SJSA1 (cell line): ENCODE measurements at regions not wholly inside any gene's neighbourhood (a gene's known extent, or its start where the extent isn't known, plus 50 kb on each side); places are given as distances from the start of the nearest gene placed in this dataset.
"Not testable (repeated sequence)": the region's sequence is repeated elsewhere in the genome, so short reads cannot be mapped to it uniquely, and the experiment has no call there.

Experiments
- DNase-seq, 2 experiments: peaks; one replicate each; pipeline ENCODE4 v3.0.0-alpha.2; 2015 to 2020; ENCODE audit warnings: low spot score in 2 of 2, low read depth in 1 of 2
- H3K27ac ChIP-seq: fragments of 250-450 bp; sonication (Bioruptor Pico); 2 replicates; pipeline ENCODE4 v1.5.1; 2020; ENCODE audit warnings: mild to moderate bottlenecking, moderate library complexity
- H3K27me3 ChIP-seq: fragments of 250-450 bp; sonication (Bioruptor Pico); replicated peaks from 2 replicates; pipeline ENCODE4 v1.5.1; 2020; ENCODE audit warnings: mild to moderate bottlenecking, moderate library complexity
- H3K36me3 ChIP-seq: fragments of 250-450 bp; sonication (Bioruptor Pico); 2 replicates; pipeline ENCODE4 v1.5.1; 2020; ENCODE audit warnings: mild to moderate bottlenecking
- H3K4me1 ChIP-seq: fragments of 250-450 bp; sonication (Bioruptor Pico); replicated peaks from 2 replicates; pipeline ENCODE4 v1.6.1; 2021; ENCODE audit warnings: mild to moderate bottlenecking
- H3K4me3 ChIP-seq: fragments of 250-450 bp; sonication (Bioruptor Pico); 2 replicates; pipeline ENCODE4 v1.5.1; 2020; ENCODE audit warnings: mild to moderate bottlenecking
- H3K9me3 ChIP-seq: fragments of 250-450 bp; sonication (Bioruptor Pico); replicated peaks from 2 replicates; pipeline ENCODE4 v1.5.1; 2020; ENCODE audit warnings: mild to moderate bottlenecking

DNA sequence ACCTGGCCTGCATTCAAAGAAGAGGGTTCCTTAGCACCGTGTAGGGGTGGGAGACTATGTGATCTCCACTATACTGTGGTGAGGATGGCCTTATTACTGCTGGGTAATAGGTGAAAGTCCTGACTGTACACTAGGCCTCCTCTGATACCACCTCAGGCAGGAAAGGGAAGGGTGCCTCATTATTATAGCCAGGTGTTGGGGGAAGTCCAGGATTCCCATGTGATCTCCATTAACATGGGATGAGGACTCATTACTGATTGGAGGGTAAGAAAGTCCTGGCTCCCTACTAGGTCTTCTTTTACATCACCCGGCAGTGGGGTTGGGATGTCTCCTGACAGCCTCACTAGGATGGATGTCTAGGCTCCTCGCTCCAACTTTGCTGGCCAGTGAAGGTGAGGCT, 252.1 kb downstream of the LRIG3 start:
- Histone ChIP-seq H3K27ac (no peak overlapping the region), H3K4me1 (peaks cover 11% of the 10 kb centered on the region), H3K36me3 (no peaks in the 10 kb centered on the region), H3K4me3 (no peak overlapping the region), H3K27me3 (no peaks in the 10 kb centered on the region), H3K9me3 (no peaks in the 10 kb centered on the region)
- DNase-seq: no peak

GRCh38 chr12:58668871-58669270, 251.4 kb downstream of the LRIG3 start:
- H3K27ac ChIP-seq: no peak overlapping the region

DNA sequence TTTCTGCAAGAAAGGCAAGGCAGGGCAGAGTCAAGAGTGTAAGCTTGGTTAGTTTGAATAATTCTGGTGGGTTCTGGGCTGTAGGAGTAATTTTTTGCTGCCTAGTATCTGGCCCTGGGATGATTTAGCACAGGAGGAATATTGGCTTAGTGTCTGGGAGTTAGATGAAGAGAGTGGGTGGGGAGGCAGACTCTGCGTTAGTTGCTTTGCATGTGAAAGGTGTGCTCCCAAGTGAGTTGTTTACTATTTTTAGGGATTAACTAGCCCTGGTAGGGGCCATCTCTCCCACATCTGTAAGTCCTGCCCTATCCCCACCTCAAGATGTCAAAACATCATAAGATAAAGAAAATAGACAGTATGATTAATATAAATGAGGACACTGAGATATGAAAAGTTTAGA, 249.7 kb downstream of the LRIG3 start:
- Histone ChIP-seq H3K27ac (no peak overlapping the region), H3K36me3 (no peaks in the 10 kb centered on the region), H3K4me1 (peaks cover 11% of the 10 kb centered on the region), H3K4me3 (no peak overlapping the region), H3K27me3 (no peaks in the 10 kb centered on the region), H3K9me3 (no peaks in the 10 kb centered on the region)
- DNase-seq: no peak

More at GRCh38 chr12:58668871-58669270, 251.4 kb downstream of the LRIG3 start:
- peak in 1 of 2 experiments; percentile 25 for DNase-seq
- Histone ChIP-seq H3K9me3 (no peaks in the 10 kb centered on the region), H3K4me3 (no peak overlapping the region), H3K36me3 (no peaks in the 10 kb centered on the region), H3K4me1 (peaks cover 11% of the 10 kb centered on the region), H3K27me3 (no peaks in the 10 kb centered on the region)

DNA sequence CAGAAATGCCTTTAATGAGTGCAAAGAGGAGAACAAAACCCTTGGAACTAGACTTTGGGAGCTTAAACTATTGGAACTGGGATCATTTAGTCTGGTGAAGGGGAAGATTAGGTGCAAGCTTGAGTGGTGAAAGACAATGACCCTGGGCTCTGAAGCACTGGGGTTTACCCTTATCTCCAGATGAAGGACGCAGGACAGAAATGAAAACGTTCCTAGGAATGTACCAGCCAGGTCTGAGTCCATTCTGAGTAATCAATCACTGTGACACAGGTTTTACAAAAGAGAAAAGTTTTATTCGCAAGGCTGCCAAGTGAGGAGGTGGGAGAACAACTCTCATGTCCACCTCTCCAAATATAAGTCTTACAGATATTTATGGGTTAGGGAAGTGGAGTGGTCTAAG, 249.1 kb downstream of the LRIG3 start:
- H3K36me3 ChIP-seq: no peaks in the 10 kb centered on the region
- H3K4me3 ChIP-seq: no peak overlapping the region
- H3K9me3 ChIP-seq: no peaks in the 10 kb centered on the region
- H3K27me3 ChIP-seq: no peaks in the 10 kb centered on the region
- no peak for DNase-seq
- no peak overlapping the region for H3K27ac ChIP-seq
- H3K4me1 ChIP-seq: peaks cover 11% of the 10 kb centered on the region

DNA sequence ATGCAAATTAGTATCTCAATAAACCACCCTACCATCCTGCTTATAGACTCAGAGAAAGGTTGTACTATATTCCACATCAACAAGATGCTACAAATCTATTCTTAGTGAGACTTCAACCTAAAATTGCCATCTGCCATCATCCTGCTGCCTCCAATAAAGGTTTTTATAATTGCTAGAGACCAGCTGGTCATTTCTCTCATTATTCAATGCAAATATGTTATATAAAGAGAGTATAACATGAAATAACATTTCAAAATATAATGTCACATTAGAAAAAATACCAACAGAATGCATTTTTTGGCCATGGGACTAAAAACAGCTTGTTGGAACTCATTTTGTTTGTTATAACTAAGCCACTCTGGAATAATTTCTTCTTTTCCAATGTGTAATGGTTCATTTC, 247.3 kb downstream of the LRIG3 start:
- H3K36me3 ChIP-seq: no peaks in the 10 kb centered on the region
- H3K27ac ChIP-seq: no peak overlapping the region
- no peak overlapping the region for H3K4me3 ChIP-seq
- H3K4me1 ChIP-seq: peaks cover 11% of the 10 kb centered on the region
- H3K27me3 ChIP-seq: no peaks in the 10 kb centered on the region
- no peaks in the 10 kb centered on the region for H3K9me3 ChIP-seq
- no peak for DNase-seq

GRCh38 chr12:58677833-58678232, 242.5 kb downstream of the LRIG3 start:
- H3K4me1 ChIP-seq, DNase-seq, H3K4me3 ChIP-seq, H3K27ac ChIP-seq, H3K27me3 ChIP-seq, H3K36me3 ChIP-seq, H3K9me3 ChIP-seq: not testable (repeated sequence)

- Histone ChIP-seq H3K4me1 (no peaks in the 10 kb centered on the region), H3K27me3 (no peaks in the 10 kb centered on the region), H3K27ac (no peak overlapping the region), H3K36me3 (no peaks in the 10 kb centered on the region), H3K9me3 (no peaks in the 10 kb centered on the region), H3K4me3 (no peak overlapping the region)
- no peak for DNase-seq
Observed at GRCh38 chr12:58678753-58679152, 241.6 kb downstream of the LRIG3 start.

- Histone ChIP-seq H3K36me3 (no peaks in the 10 kb centered on the region), H3K4me1 (no peaks in the 10 kb centered on the region), H3K27ac (no peak overlapping the region), H3K4me3 (no peak overlapping the region), H3K9me3 (no peaks in the 10 kb centered on the region), H3K27me3 (no peaks in the 10 kb centered on the region)
- DNase-seq: no peak
Observed at GRCh38 chr12:58681730-58682129, 238.6 kb downstream of the LRIG3 start.

- DNase-seq: no peak
Observed at GRCh38 chr12:58695263-58695662, 225.0 kb downstream of the LRIG3 start.

DNA sequence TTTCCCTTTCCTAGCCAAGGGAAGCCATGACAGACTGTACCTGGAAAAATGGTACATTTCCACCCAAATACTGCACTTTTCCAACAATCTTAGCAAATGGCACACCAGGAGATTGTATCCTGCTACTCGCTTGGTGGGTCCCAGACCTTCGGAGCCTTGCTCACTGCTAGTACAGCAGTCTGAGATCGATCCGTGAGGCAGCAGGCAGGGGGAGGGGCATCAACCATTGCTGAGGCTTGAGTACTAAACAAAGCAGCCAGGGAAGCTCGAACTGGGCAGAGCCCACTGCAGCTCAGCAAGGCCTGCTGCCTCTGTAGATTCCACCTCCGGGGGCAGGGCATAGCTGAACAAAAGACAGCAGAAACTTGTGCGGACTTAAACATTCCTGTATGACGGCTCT, 218.8 kb downstream of the LRIG3 start:
- H3K27me3 ChIP-seq: no peaks in the 10 kb centered on the region
- no peak overlapping the region for H3K4me3 ChIP-seq
- H3K9me3 ChIP-seq: no peaks in the 10 kb centered on the region
- H3K36me3 ChIP-seq: no peaks in the 10 kb centered on the region
- DNase-seq: no peak
- no peak overlapping the region for H3K27ac ChIP-seq
- no peaks in the 10 kb centered on the region for H3K4me1 ChIP-seq

More at GRCh38 chr12:58695263-58695662, 225.0 kb downstream of the LRIG3 start:
- Histone ChIP-seq H3K9me3 (no peaks in the 10 kb centered on the region; the same call in 1 of the 2 replicates), H3K4me1 (no peaks in the 10 kb centered on the region), H3K27ac (no peak overlapping the region), H3K36me3 (no peaks in the 10 kb centered on the region), H3K27me3 (no peaks in the 10 kb centered on the region), H3K4me3 (no peak overlapping the region)

- Histone ChIP-seq H3K27me3 (no peaks in the 10 kb centered on the region), H3K9me3 (no peaks in the 10 kb centered on the region), H3K27ac (no peak overlapping the region), H3K36me3 (no peaks in the 10 kb centered on the region), H3K4me3 (no peak overlapping the region), H3K4me1 (no peaks in the 10 kb centered on the region)
- no peak for DNase-seq
Observed at GRCh38 chr12:58703866-58704265, 216.4 kb downstream of the LRIG3 start.

DNA sequence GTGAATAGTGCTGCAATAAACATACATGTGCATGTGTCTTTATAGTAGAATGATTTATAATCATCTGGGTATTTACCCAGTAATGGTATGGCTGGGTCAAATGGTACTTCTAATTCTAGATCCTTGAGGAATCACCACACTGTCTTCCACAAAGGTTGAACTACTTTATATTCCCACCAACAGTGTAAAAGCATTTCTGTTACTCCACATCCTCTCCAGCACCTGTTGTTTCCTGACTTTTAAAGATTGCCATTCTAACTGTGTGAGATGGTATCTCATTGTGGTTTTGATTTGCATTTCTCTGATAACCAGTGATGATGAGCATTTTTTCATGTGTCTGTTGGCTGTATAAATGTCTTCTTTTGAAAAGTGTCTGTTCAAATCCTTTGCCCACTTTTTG, 215.5 kb downstream of the LRIG3 start:
- H3K27me3 ChIP-seq, H3K36me3 ChIP-seq, H3K9me3 ChIP-seq, H3K27ac ChIP-seq, DNase-seq, H3K4me1 ChIP-seq, H3K4me3 ChIP-seq: not testable (repeated sequence)

GRCh38 chr12:58710901-58711300, 209.4 kb downstream of the LRIG3 start:
- H3K4me3 ChIP-seq: no peak overlapping the region
- no peak for DNase-seq

GRCh38 chr12:58711974-58712373, 208.3 kb downstream of the LRIG3 start:
- H3K27me3 ChIP-seq: no peaks in the 10 kb centered on the region
- H3K4me1 ChIP-seq: no peaks in the 10 kb centered on the region
- DNase-seq: peak in 1 of 2 experiments; percentile 1
- no peak overlapping the region for H3K4me3 ChIP-seq
- H3K27ac ChIP-seq: no peak overlapping the region
- no peaks in the 10 kb centered on the region for H3K36me3 ChIP-seq
- no peaks in the 10 kb centered on the region for H3K9me3 ChIP-seq

More at GRCh38 chr12:58710901-58711300, 209.4 kb downstream of the LRIG3 start:
- Histone ChIP-seq H3K27me3 (no peaks in the 10 kb centered on the region), H3K36me3 (no peaks in the 10 kb centered on the region), H3K4me1 (no peaks in the 10 kb centered on the region), H3K27ac (no peak overlapping the region), H3K9me3 (no peaks in the 10 kb centered on the region)

- no peaks in the 10 kb centered on the region for H3K36me3 ChIP-seq
- DNase-seq: no peak
- no peak overlapping the region for H3K27ac ChIP-seq
- H3K4me1 ChIP-seq: no peaks in the 10 kb centered on the region
- H3K9me3 ChIP-seq: no peaks in the 10 kb centered on the region
- H3K27me3 ChIP-seq: no peaks in the 10 kb centered on the region
- H3K4me3 ChIP-seq: no peak overlapping the region
Observed at GRCh38 chr12:58712976-58713375, 207.3 kb downstream of the LRIG3 start.
